ENCODE measurements at regions not wholly inside any gene's neighbourhood (a gene's known extent, or its start where the extent isn't known, plus 50 kb on each side); places are given as distances from the start of the nearest gene placed in this dataset.
"Not testable (repeated sequence)": the region's sequence is repeated elsewhere in the genome, so short reads cannot be mapped to it uniquely, and the experiment has no call there.

- no peak overlapping the region for H3K9ac ChIP-seq (ENCODE audit: low read depth, low read length)
Measured at GRCh38 chr11:97487387-97487786, 1097.6 kb downstream of the JRKL start.

GRCh38 chr11:97498891-97499290 is 1109.1 kb downstream of the JRKL start:
- peaks cover 2% of the 10 kb centered on the region; the same call in 1 of the 2 replicates for H3K9me3 ChIP-seq (ENCODE audit: control insufficient read depth, insufficient read depth, low read length)
- H3K4me1 ChIP-seq (ENCODE audit: insufficient read depth, low read length), result no peaks in the 10 kb centered on the region
- no peaks in the 10 kb centered on the region for H3K36me3 ChIP-seq (ENCODE audit: insufficient read depth, low read length)
- no peak overlapping the region for H3K9ac ChIP-seq (ENCODE audit: low read depth, low read length)

More at GRCh38 chr11:97487387-97487786, 1097.6 kb downstream of the JRKL start:
- Histone ChIP-seq H3K4me1 (ENCODE audit: insufficient read depth, low read length) (no peaks in the 10 kb centered on the region), H3K36me3 (ENCODE audit: insufficient read depth, low read length) (no peaks in the 10 kb centered on the region), H3K9me3 (ENCODE audit: control insufficient read depth, insufficient read depth, low read length) (no peaks in the 10 kb centered on the region)

- no peaks in the 10 kb centered on the region for H3K4me1 ChIP-seq (ENCODE audit: insufficient read depth, low read length)
- no peak overlapping the region for H3K9ac ChIP-seq (ENCODE audit: low read depth, low read length)
- H3K9me3 ChIP-seq (ENCODE audit: control insufficient read depth, insufficient read depth, low read length), result peaks cover 2% of the 10 kb centered on the region; the same call in 1 of the 2 replicates
- H3K36me3 ChIP-seq (ENCODE audit: insufficient read depth, low read length), result no peaks in the 10 kb centered on the region
Measured at GRCh38 chr11:97502201-97502600, 1112.4 kb downstream of the JRKL start.

- Histone ChIP-seq H3K9me3 (ENCODE audit: control insufficient read depth, insufficient read depth, low read length) (no peaks in the 10 kb centered on the region), H3K9ac (ENCODE audit: low read depth, low read length) (no peak overlapping the region), H3K4me1 (ENCODE audit: insufficient read depth, low read length) (no peaks in the 10 kb centered on the region), H3K36me3 (ENCODE audit: insufficient read depth, low read length) (no peaks in the 10 kb centered on the region)
Measured at GRCh38 chr11:97506076-97506759, 1116.4 kb downstream of the JRKL start.

- Histone ChIP-seq H3K9me3 (ENCODE audit: control insufficient read depth, insufficient read depth, low read length) (no peaks in the 10 kb centered on the region), H3K9ac (ENCODE audit: low read depth, low read length) (no peak overlapping the region), H3K4me1 (ENCODE audit: insufficient read depth, low read length) (no peaks in the 10 kb centered on the region), H3K36me3 (ENCODE audit: insufficient read depth, low read length) (no peaks in the 10 kb centered on the region)
Measured at GRCh38 chr11:97514446-97514845, 1124.6 kb downstream of the JRKL start.

- 0 out of 2 replicates have a peak, but pooled peaks cover 4% of the 10 kb centered on the region for H3K9me3 ChIP-seq (ENCODE audit: control insufficient read depth, insufficient read depth, low read length)
- no peaks in the 10 kb centered on the region for H3K36me3 ChIP-seq (ENCODE audit: insufficient read depth, low read length)
- H3K4me1 ChIP-seq (ENCODE audit: insufficient read depth, low read length), result no peaks in the 10 kb centered on the region
- H3K9ac ChIP-seq (ENCODE audit: low read depth, low read length), result no peak overlapping the region
Measured at GRCh38 chr11:97516688-97517087, 1126.9 kb downstream of the JRKL start.

- H3K9me3 ChIP-seq (ENCODE audit: control insufficient read depth, insufficient read depth, low read length), result 0 out of 2 replicates have a peak, but pooled peaks cover 4% of the 10 kb centered on the region
- no peaks in the 10 kb centered on the region for H3K4me1 ChIP-seq (ENCODE audit: insufficient read depth, low read length)
- no peak overlapping the region for H3K9ac ChIP-seq (ENCODE audit: low read depth, low read length)
- no peaks in the 10 kb centered on the region for H3K36me3 ChIP-seq (ENCODE audit: insufficient read depth, low read length)
Measured at GRCh38 chr11:97525273-97525672, 1135.5 kb downstream of the JRKL start.

DNA sequence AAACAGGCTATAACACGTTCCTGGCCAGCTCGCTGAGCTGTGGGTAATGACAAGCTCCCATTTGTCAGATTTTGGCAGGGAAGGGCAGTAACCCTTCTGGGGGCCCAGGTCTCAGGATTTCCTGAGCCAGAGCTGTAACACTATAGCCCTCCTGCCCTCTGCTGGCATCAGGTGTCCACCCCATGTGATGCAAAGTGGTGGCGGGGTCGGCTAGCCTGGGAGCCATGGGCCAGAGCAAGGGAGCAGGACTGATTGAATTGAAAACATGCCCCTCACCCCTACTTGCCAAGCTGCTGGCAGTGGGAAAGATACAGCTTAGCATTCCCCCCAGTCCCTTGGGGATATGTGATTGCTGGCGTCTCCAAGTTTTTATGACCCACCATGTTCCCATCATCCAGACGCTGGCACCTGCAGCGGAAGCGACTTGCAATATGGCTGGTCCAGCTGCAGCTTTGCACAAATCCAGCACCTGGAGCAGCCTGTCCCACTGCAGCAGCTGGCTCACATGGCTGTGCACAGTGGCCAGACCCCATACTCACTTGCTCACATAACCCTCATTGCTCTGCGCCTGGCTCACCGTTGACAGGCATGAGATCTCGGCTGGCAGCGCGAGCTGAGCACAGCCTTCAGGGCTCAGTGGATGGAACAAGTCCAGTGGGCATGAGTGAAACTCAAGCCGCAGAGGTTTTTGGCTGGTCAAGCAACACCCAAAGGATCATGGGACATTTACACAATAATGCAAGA is 1147.8 kb downstream of the JRKL start:
- Histone ChIP-seq H3K9ac (ENCODE audit: low read depth, low read length) (no peak overlapping the region), H3K36me3 (ENCODE audit: insufficient read depth, low read length) (no peaks in the 10 kb centered on the region), H3K9me3 (ENCODE audit: control insufficient read depth, insufficient read depth, low read length) (no peaks in the 10 kb centered on the region), H3K4me1 (ENCODE audit: insufficient read depth, low read length) (no peaks in the 10 kb centered on the region)

DNA sequence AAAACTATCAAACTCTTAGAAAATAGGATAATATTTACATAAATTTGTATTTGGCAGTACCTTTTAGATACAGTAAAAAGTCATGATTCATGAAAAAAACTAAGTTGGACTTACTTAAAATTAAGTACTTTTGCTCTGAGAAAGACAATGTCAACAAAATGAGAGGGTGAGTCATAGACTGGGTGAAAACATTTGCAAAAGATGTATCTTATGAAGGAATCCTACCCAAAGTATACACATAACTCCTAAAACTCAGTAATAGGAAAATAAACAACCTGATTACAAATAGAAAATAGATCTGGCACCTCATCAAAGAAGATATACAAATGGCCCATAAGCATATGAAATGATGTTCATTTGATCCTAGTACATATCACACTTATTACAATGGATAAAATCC is 1154.6 kb downstream of the JRKL start:
- Histone ChIP-seq H3K9me3 (ENCODE audit: control insufficient read depth, insufficient read depth, low read length) (no peaks in the 10 kb centered on the region), H3K36me3 (ENCODE audit: insufficient read depth, low read length) (no peaks in the 10 kb centered on the region), H3K4me1 (ENCODE audit: insufficient read depth, low read length) (no peaks in the 10 kb centered on the region), H3K9ac (ENCODE audit: low read depth, low read length) (no peak overlapping the region)

DNA sequence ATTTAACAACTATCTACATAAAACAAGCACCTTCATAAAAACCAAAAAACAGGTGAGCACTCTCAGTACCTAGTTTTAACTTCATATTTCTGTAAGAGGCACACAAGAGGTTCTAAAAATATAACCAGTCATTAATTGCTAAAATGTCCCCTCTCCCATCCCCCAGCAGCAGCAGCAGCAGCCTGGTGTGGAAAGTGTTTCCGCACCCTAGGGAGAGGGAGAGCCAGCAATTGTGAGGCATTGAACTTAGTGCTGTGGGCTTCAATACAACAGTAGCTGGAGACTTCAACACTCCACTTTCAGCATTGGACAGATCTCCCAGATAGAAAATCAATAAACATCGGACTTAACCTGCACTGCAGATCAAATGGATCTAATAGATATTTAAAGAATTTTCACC is 1158.5 kb downstream of the JRKL start:
- Histone ChIP-seq H3K9me3 (ENCODE audit: control insufficient read depth, insufficient read depth, low read length) (no peaks in the 10 kb centered on the region), H3K9ac (ENCODE audit: low read depth, low read length) (no peak overlapping the region), H3K36me3 (ENCODE audit: insufficient read depth, low read length) (no peaks in the 10 kb centered on the region), H3K4me1 (ENCODE audit: insufficient read depth, low read length) (no peaks in the 10 kb centered on the region)

DNA sequence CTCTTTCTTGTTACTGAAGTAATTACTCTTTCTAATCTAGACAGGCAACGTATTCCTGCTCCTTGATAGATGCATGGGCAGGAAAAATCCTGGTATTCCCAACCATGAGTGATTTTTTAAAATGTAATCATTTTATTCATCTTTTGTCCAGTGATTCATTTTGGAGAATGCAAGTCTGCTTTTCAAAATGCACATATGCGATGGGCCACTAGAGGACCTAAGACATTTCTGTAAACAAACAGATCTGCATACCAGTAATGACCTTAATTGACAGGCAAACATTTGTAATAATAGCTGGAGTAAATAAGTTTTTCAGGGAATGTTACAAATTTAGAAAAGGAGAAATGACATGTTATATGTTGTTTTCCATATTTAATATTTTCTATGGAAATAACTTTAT is 1167.6 kb downstream of the JRKL start:
- H3K4me1 ChIP-seq (ENCODE audit: insufficient read depth, low read length), result no peaks in the 10 kb centered on the region
- H3K9ac ChIP-seq (ENCODE audit: low read depth, low read length), result no peak overlapping the region
- H3K36me3 ChIP-seq (ENCODE audit: insufficient read depth, low read length), result no peaks in the 10 kb centered on the region
- no peaks in the 10 kb centered on the region for H3K9me3 ChIP-seq (ENCODE audit: control insufficient read depth, insufficient read depth, low read length)

DNA sequence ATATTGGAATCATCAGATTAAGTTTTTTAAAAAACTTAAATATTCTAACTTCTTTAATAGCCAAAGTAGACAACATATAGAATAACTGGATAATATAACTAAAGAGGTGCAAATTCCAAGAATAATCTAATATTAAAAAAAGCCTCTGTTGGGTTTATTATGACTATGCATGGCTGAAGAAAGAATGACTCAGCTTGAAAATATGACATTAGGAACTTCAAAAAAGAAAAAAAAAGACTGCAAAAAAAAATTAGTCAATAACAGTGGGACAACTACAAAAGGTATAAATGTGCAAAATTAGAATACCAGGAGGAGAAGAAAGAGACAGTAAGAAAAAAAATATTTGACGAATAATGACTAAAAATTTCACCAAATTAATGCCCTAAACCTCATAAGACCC is 1178.0 kb downstream of the JRKL start:
- H3K4me1 ChIP-seq (ENCODE audit: insufficient read depth, low read length), result no peaks in the 10 kb centered on the region
- no peaks in the 10 kb centered on the region; the same call in 1 of the 2 replicates for H3K36me3 ChIP-seq (ENCODE audit: insufficient read depth, low read length)
- H3K9ac ChIP-seq (ENCODE audit: low read depth, low read length), result no peak overlapping the region
- H3K9me3 ChIP-seq (ENCODE audit: control insufficient read depth, insufficient read depth, low read length), result no peaks in the 10 kb centered on the region

DNA sequence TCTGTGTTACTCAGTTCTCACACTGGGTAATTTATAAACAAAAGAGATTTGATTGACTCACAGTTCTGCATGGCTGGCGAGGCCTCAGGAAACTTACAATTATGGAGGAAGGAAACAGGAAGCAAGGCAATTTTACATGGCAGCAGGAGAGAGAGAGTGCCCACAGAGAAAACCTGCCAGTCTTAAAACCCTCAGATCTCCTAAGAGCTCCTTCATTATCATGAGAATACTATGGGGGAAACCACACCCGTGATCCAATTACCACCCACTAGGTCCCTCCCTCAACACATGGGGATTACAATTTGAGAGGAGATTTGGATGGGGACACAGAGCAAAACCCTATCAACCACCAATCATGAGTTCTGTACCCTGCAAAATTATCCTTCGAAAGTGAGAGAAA is 1180.8 kb downstream of the JRKL start:
- Histone ChIP-seq H3K9ac (ENCODE audit: low read depth, low read length) (no peak overlapping the region), H3K4me1 (ENCODE audit: insufficient read depth, low read length) (no peaks in the 10 kb centered on the region), H3K36me3 (ENCODE audit: insufficient read depth, low read length) (no peaks in the 10 kb centered on the region; the same call in 1 of the 2 replicates), H3K9me3 (ENCODE audit: control insufficient read depth, insufficient read depth, low read length) (no peaks in the 10 kb centered on the region)

GRCh38 chr11:97573771-97574170 is 1184.0 kb downstream of the JRKL start:
- H3K4me1 ChIP-seq (ENCODE audit: insufficient read depth, low read length); H3K9me3 ChIP-seq (ENCODE audit: control insufficient read depth, insufficient read depth, low read length); H3K36me3 ChIP-seq (ENCODE audit: insufficient read depth, low read length); H3K9ac ChIP-seq (ENCODE audit: low read depth, low read length): not testable (repeated sequence)
